Fibroblast of peridontal ligament (primary cell): ENCODE measurements at regions not wholly inside any gene's neighbourhood (a gene's known extent, or its start where the extent isn't known, plus 50 kb on each side); places are given as distances from the start of the nearest gene placed in this dataset.
"Not testable (repeated sequence)": the region's sequence is repeated elsewhere in the genome, so short reads cannot be mapped to it uniquely, and the experiment has no call there.

ENCODE experiments used
- DNase-seq: peaks from one replicate; pipeline ENCODE4 v3.0.0-alpha.2; 2010; ENCODE audit errors: extremely low read depth

- DNase-seq, result no peak
Observed at GRCh38 chr2:175353275-175353674, 171.8 kb upstream of the ATP5MC3 start.

DNA sequence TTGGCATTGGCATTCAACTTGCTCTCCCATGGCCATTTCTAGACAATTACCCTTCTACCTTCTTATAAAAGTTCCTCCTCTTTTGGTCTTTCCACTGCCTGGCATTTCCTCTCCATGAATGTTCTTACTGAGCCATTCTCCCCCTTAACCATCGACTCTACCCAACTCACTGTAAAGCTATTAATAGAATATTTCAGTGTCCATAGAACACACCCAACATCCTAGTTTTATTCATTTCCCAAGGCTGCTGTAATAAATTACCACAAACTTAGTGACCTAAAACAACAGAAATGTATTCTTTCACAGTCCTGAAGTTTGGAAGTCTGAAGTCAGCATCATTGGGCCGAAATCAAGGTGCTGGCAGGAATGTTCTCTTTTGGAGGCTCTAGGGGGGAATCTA is 170.0 kb upstream of the ATP5MC3 start:
- no peak for DNase-seq

- no peak for DNase-seq
Observed at GRCh38 chr2:175350105-175350504, 168.6 kb upstream of the ATP5MC3 start.

- no peak for DNase-seq
Observed at GRCh38 chr2:175342085-175342484, 160.6 kb upstream of the ATP5MC3 start.

- DNase-seq, result no peak
Observed at GRCh38 chr2:175330195-175330594, 148.7 kb upstream of the ATP5MC3 start.

DNA sequence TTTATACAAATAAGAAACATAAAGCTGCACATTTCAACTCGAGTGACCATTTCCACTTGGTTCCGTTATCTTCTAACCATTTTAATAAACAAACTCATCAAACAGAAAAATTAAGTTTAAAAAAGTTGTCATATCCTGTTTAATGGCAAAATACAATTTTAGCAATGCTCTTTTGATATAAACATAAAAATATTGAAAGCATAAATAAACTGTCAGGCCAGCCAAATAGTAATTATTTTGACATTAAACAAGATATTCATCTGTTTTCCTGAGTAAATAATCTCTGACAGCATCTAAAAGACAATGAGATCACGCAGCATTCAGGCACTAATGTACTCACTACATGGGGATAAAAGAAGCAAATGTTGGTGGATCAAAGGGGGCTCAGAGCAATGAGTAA is 145.3 kb upstream of the ATP5MC3 start:
- DNase-seq, result no peak

DNA sequence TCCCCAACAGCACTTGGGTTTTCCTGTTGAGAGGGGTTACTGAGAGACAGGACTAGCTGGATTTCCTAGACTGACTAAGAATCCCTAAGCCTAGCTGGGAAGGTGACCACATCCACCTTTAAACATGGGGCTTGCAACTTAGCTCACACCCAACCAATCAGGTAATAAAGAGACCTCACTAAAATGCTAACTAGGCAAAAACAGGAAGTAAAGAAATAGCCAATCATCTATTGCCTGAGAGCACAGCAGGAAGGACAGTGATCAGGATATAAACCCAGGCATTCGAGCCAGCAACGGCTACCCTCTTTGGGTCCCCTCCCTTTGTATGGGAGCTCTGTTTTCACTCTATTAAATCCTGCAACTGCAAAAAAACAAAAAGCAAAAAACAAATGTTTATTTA is 144.7 kb upstream of the ATP5MC3 start:
- DNase-seq, result not testable (repeated sequence)

GRCh38 chr2:175323162-175323561 is 141.7 kb upstream of the ATP5MC3 start:
- DNase-seq, result no peak

DNA sequence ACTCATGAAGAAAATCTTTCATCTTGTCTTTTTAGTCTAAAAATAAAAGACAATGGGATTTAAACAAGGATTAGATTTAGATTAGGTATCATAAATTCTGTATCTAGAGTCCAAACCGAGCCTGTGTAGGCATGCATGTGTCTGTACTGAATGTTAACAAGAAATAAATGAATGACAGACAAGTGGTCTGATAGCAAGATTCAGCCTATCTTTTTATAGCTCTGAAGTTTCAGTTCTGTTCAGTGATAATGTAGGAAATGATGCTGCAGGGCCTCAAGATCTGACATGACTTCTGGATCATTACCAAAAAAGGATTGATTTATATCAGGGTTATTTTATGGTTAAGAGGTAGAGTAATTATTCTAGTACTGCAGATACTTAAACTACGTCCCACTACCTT is 137.0 kb upstream of the ATP5MC3 start:
- DNase-seq, result no peak

- DNase-seq, result no peak
Observed at GRCh38 chr2:175317751-175318150, 136.2 kb upstream of the ATP5MC3 start.

DNA sequence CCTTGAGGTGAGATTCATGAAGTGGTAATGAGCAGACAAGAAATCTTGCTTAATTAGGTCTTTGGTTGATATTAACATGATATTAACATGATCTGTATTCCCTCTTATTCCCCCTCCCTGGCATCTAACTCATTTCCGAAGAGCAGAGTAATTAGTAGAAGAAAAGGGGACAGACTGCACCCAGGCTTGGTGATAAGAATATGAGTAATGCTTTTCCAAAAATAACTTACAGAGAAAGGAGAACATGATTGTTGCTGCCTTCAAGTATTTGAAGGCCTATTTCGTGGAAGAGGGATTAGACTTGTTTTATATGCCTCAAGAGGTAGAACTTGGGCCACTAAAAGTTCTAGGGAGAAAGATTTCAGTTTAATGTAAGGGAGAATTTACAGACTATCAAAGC is 130.6 kb upstream of the ATP5MC3 start:
- no peak for DNase-seq

- no peak for DNase-seq
Observed at GRCh38 chr2:175310813-175311504, 129.4 kb upstream of the ATP5MC3 start.

- peak; percentile 4 for DNase-seq
Observed at GRCh38 chr2:175309799-175310198, 128.3 kb upstream of the ATP5MC3 start.

- no peak for DNase-seq
Observed at GRCh38 chr2:175308005-175308404, 126.5 kb upstream of the ATP5MC3 start.

DNA sequence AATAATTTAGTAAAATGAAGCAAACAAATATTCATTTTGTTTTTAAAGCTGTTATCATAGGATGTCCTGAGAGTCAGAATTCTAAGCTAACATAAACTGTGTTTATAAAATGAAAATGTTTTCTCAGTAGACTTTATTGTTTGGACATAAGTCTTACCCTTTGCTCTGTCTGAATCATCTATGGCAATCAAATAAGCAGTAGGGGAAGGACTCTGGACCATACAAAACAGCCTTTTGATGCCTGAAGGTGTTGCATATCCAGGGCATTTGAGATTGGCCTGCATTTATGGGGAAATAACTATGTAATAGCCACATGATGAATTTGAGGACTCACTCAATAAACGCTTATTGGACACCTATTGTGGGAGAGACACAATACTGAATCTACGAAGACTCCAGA is 123.0 kb upstream of the ATP5MC3 start:
- no peak for DNase-seq

- no peak for DNase-seq
Observed at GRCh38 chr2:175293776-175294175, 112.3 kb upstream of the ATP5MC3 start.

DNA sequence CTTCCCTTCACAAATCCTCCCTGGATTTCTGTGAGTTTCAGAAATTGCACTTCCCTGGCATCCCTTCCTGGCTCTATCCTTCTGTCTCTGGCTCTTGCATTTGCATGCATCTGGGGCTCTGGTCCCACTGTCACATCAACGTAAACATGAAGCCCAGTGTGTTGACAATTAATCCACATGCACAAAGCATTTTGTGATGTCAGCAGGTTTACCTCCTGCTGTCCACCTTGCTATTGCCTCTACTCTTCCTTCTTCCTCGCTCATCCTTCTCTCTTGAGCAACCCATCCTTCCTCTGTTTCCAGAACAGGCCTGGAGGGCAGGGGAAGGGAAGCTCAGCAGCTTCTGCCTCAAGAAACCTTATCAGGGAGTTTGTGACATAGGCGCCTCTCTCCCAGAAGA is 111.7 kb upstream of the ATP5MC3 start:
- no peak for DNase-seq

DNA sequence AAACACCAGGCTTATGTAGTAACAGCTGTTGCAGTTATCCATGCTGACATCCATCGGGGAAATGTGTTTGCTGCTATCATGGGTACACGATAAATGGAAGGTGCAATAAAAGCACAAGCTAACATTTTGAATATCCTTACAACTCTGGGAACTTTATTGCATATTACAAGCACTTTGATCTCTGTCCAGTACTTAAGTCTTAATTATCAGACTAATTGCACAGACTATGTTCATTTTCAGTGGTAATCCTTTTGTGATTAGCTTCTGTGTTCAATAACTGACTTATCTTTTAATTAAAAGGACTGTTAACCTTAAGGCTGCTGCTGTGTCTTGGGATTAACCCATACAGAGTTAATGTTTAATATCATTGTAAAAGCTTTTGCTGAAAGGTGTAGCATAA is 101.4 kb upstream of the ATP5MC3 start:
- no peak for DNase-seq

GRCh38 chr2:175282300-175282699 is 100.8 kb upstream of the ATP5MC3 start:
- peak; percentile 37 for DNase-seq

- DNase-seq, result no peak
Observed at GRCh38 chr2:175277772-175278171, 96.3 kb upstream of the ATP5MC3 start.

- no peak for DNase-seq
Observed at GRCh38 chr2:175275539-175275938, 94.0 kb upstream of the ATP5MC3 start.

GRCh38 chr2:175259164-175259563 is 77.7 kb upstream of the ATP5MC3 start:
- no peak for DNase-seq

DNA sequence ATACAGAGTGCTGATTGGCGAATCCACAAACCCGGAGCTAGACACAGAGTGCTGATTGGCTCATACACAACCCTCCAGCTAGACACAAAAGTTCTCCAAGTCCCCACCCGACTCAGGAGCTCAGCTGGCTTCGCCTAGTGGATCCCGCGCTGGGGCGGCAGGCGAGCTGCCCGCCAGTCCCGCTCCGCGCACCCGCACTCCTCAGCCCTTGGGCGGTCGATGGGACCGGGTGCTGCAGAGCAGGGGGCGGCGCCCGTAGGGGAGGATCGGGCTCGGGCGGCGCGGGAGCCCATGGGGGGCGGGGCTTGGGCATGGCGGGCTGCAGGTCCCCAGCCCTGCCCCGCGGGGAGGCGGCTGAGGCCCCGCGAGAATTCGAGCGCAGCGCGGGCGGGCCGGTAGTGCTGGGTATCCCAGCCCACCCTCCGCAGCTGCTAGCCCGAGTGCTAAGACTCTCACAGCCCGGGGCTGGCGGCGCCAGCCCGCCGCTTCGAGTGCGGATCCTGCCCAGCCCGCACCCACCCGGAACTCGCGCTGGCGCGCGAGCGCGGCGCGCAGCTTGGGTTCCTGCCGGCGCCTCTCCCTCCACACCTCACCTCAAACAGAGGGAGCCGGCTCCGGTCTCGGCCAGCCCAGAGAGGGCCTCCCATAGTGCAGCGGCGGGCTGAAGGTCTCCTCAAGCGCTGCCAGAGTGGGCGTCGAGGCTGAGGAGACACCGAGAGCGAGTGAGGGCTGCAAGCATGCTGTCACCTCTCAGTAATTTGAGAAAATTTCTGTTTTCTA is 75.5 kb upstream of the ATP5MC3 start:
- DNase-seq, result no peak
